ENCODE measurements at regions not wholly inside any gene's neighbourhood (a gene's known extent, or its start where the extent isn't known, plus 50 kb on each side); places are given as distances from the start of the nearest gene placed in this dataset.

GRCh38 chrX:138484451-138484850 lies 227.1 kb downstream of the FGF13 start:
- no peaks in the 10 kb centered on the region for H4K20me1 ChIP-seq (ENCODE audit: insufficient read depth)
- intact Hi-C loops (cut with micrococcal nuclease; ENCODE audit: unreplicated experiment) = no loop called here
- no peak for DNase-seq
- H3K4me3 ChIP-seq = no peak overlapping the region
- no peak overlapping the region for H2AFZ ChIP-seq
- no peak overlapping the region for H3K4me2 ChIP-seq
- H3K79me2 ChIP-seq (ENCODE audit: low read depth) = no peaks in the 10 kb centered on the region
- no peaks in the 10 kb centered on the region for H3K36me3 ChIP-seq (ENCODE audit: low read depth)
- CTCF ChIA-PET = no interaction called here
- no TSS peak for BruUV-seq (replicated peaks)
- H3K27ac ChIP-seq = no peak overlapping the region
- no peaks in the 10 kb centered on the region for H3K4me1 ChIP-seq (replicated peaks; ENCODE audit: insufficient read depth)
- TF ChIP-seq CTCF (conservative IDR thresholded peaks at IDR 0.05) (no peak), EZH2 (IDR thresholded peaks at IDR 0.05; ENCODE audit: low read depth) (no peak)
- POLR2A ChIA-PET (ENCODE audit: unreplicated experiment) = no interaction called here
- H3K9me3 ChIP-seq (ENCODE audit: insufficient read depth, low read depth) = no peaks in the 10 kb centered on the region
- peaks cover 7% of the 10 kb centered on the region; the same call in 1 of the 2 replicates for H3K27me3 ChIP-seq (ENCODE audit: insufficient read depth, low read depth)
- H3K9me2 ChIP-seq (ENCODE audit: insufficient read depth) = no peaks in the 10 kb centered on the region
- H3F3A ChIP-seq (ENCODE audit: insufficient read depth, low read depth) = no peaks in the 10 kb centered on the region

- ChIA-PET POLR2A (ENCODE audit: unreplicated experiment) (no interaction called here), CTCF (no interaction called here)
- Histone ChIP-seq H3K79me2 (ENCODE audit: low read depth) (no peaks in the 10 kb centered on the region), H3K36me3 (ENCODE audit: low read depth) (no peaks in the 10 kb centered on the region), H3K4me2 (no peak overlapping the region), H3K4me3 (no peak overlapping the region), H3K9me2 (ENCODE audit: insufficient read depth) (no peaks in the 10 kb centered on the region), H3K9me3 (ENCODE audit: insufficient read depth, low read depth) (no peaks in the 10 kb centered on the region), H3K27me3 (ENCODE audit: insufficient read depth, low read depth) (peaks cover 7% of the 10 kb centered on the region; the same call in 1 of the 2 replicates), H3K4me1 (replicated peaks; ENCODE audit: insufficient read depth) (no peaks in the 10 kb centered on the region), H2AFZ (no peak overlapping the region), H4K20me1 (ENCODE audit: insufficient read depth) (no peaks in the 10 kb centered on the region), H3F3A (ENCODE audit: insufficient read depth, low read depth) (no peaks in the 10 kb centered on the region), H3K27ac (no peak overlapping the region)
- BruUV-seq (replicated peaks) = no TSS peak
- intact Hi-C loops (cut with micrococcal nuclease; ENCODE audit: unreplicated experiment) = no loop called here
- no peak for TF ChIP-seq CTCF (conservative IDR thresholded peaks at IDR 0.05)
- no peak for TF ChIP-seq EZH2 (IDR thresholded peaks at IDR 0.05; ENCODE audit: low read depth)
- DNase-seq = no peak
These were observed 229.9 kb downstream of the FGF13 start for GRCh38 chrX:138481649-138482048.

- no peak overlapping the region for H3K4me2 ChIP-seq
- DNase-seq = no peak
- H3K27ac ChIP-seq = no peak overlapping the region
- ChIA-PET CTCF (no interaction called here), POLR2A (ENCODE audit: unreplicated experiment) (no interaction called here)
- BruUV-seq (replicated peaks) = no TSS peak
- no peaks in the 10 kb centered on the region for H3K4me1 ChIP-seq (replicated peaks; ENCODE audit: insufficient read depth)
- H2AFZ ChIP-seq = no peak overlapping the region
- TF ChIP-seq EZH2 (IDR thresholded peaks at IDR 0.05; ENCODE audit: low read depth) (no peak), CTCF (conservative IDR thresholded peaks at IDR 0.05) (no peak)
- H3K36me3 ChIP-seq (ENCODE audit: low read depth) = no peaks in the 10 kb centered on the region
- H4K20me1 ChIP-seq (ENCODE audit: insufficient read depth) = no peaks in the 10 kb centered on the region
- H3K4me3 ChIP-seq = no peak overlapping the region
- no peaks in the 10 kb centered on the region for H3F3A ChIP-seq (ENCODE audit: insufficient read depth, low read depth)
- H3K9me3 ChIP-seq (ENCODE audit: insufficient read depth, low read depth) = no peaks in the 10 kb centered on the region
- no peaks in the 10 kb centered on the region for H3K9me2 ChIP-seq (ENCODE audit: insufficient read depth)
- no peaks in the 10 kb centered on the region for H3K79me2 ChIP-seq (ENCODE audit: low read depth)
- no peaks in the 10 kb centered on the region for H3K27me3 ChIP-seq (ENCODE audit: insufficient read depth, low read depth)
- intact Hi-C loops (cut with micrococcal nuclease; ENCODE audit: unreplicated experiment) = no loop called here
These were observed 248.0 kb downstream of the FGF13 start for GRCh38 chrX:138463476-138463875.
